Hepatocyte (in vitro differentiated cells): ENCODE measurements at regions not wholly inside any gene's neighbourhood (a gene's known extent, or its start where the extent isn't known, plus 50 kb on each side); places are given as distances from the start of the nearest gene placed in this dataset.

Source experiments
- DNase-seq: peaks from one replicate; pipeline ENCODE4 v3.0.0-alpha.2; 2016; ENCODE audit warnings: low spot score
- H2AFZ ChIP-seq: fragments of 200-600 bp; sonication (generic); 2 replicates; pipeline ENCODE4 v1.6.0; 2016; ENCODE audit warnings: antibody characterized with exemption, mild to moderate bottlenecking
- H3K27ac ChIP-seq: fragments of 200-600 bp; sonication (generic); 2 replicates; pipeline ENCODE4 v1.5.1; 2016; ENCODE audit warnings: mild to moderate bottlenecking
- H3K27me3 ChIP-seq: fragments of 200-600 bp; sonication (generic); 2 replicates; pipeline ENCODE4 v1.6.1; 2016
- H3K36me3 ChIP-seq: fragments of 200-600 bp; sonication (generic); replicated peaks from 2 replicates; pipeline ENCODE4 v1.5.1; 2016; ENCODE audit warnings: low read depth; ENCODE audit not compliant: insufficient read depth
- H3K4me1 ChIP-seq: fragments of 200-600 bp; sonication (generic); 2 replicates; pipeline ENCODE4 v1.5.1; 2016; ENCODE audit warnings: mild to moderate bottlenecking, moderate library complexity; ENCODE audit not compliant: insufficient read depth
- H3K4me2 ChIP-seq: fragments of 200-600 bp; sonication (generic); 2 replicates; pipeline ENCODE4 v1.6.0; 2016
- H3K4me3 ChIP-seq: fragments of 200-600 bp; sonication (generic); 2 replicates; pipeline ENCODE4 v1.5.1; 2016; ENCODE audit warnings: mild to moderate bottlenecking
- H3K79me2 ChIP-seq: fragments of 200-600 bp; sonication (generic); 2 replicates; pipeline ENCODE4 v1.6.0; 2017; ENCODE audit warnings: mild to moderate bottlenecking
- H3K9me2 ChIP-seq: fragments of 200-600 bp; sonication (generic); replicated peaks from 2 replicates; pipeline ENCODE4 v1.6.0; 2017; ENCODE audit warnings: mild to moderate bottlenecking; ENCODE audit not compliant: insufficient read depth
- H3K9me3 ChIP-seq: fragments of 200-600 bp; sonication (generic); 2 replicates; pipeline ENCODE4 v1.5.1; 2016; ENCODE audit warnings: low read depth, mild to moderate bottlenecking
- H4K20me1 ChIP-seq: fragments of 200-600 bp; sonication (generic); 2 replicates; pipeline ENCODE4 v1.6.0; 2016; ENCODE audit warnings: mild to moderate bottlenecking; ENCODE audit not compliant: insufficient read depth, poor library complexity, severe bottlenecking
- CTCF ChIP-seq: fragments of 200-600 bp; sonication (generic); IDR thresholded peaks from 2 replicates; pipeline ENCODE4 v1.5.1; 2016; ENCODE audit warnings: antibody characterized with exemption, mild to moderate bottlenecking; ENCODE audit not compliant: poor library complexity
- EZH2 ChIP-seq: fragments of 200-600 bp; sonication (generic); IDR thresholded peaks from 2 replicates; pipeline ENCODE4 v1.6.1; 2016; ENCODE audit warnings: antibody characterized with exemption, mild to moderate bottlenecking, borderline replicate concordance
- EZH2phosphoT487 ChIP-seq: fragments of 200-600 bp; sonication (generic); IDR thresholded peaks from one replicate; pipeline ENCODE4 v1.6.1; 2018; ENCODE audit warnings: antibody characterized with exemption, mild to moderate bottlenecking, low read depth, moderate library complexity; ENCODE audit not compliant: unreplicated experiment, severe bottlenecking
- WGBS: methylation state at CpG from one replicate; pipeline ENCODE4 v1.1.6; 2016; ENCODE audit warnings: low lambda C conversion rate; ENCODE audit errors: missing lambda C conversion rate; 5-methylcytosine and 5-hydroxymethylcytosine counted together

- 72% methylated on average over 2 of the region's 2 CpGs for WGBS
- no peaks in the 10 kb centered on the region for H3K9me3 ChIP-seq
- H2AFZ ChIP-seq = no peak overlapping the region
Observed at GRCh38 chr11:88015170-88015569, 160.1 kb downstream of the RAB38 start.

GRCh38 chr11:88013508-88014065 lies 161.7 kb downstream of the RAB38 start:
- Histone ChIP-seq H3K4me1 (peaks cover 11% of the 10 kb centered on the region), H3K9me3 (no peaks in the 10 kb centered on the region)

More at GRCh38 chr11:88015170-88015569, 160.1 kb downstream of the RAB38 start:
- Histone ChIP-seq H3K27me3 (no peaks in the 10 kb centered on the region), H3K4me1 (peaks cover 11% of the 10 kb centered on the region), H4K20me1 (no peaks in the 10 kb centered on the region), H3K4me2 (peak overlapping the region; percentile 24), H3K36me3 (no peaks in the 10 kb centered on the region), H3K27ac (peak overlapping the region; percentile 23), H3K9me2 (no peaks in the 10 kb centered on the region), H3K79me2 (no peaks in the 10 kb centered on the region), H3K4me3 (no peak overlapping the region)
- DNase-seq = no peak
- no peak for TF ChIP-seq EZH2
- no peak for TF ChIP-seq EZH2phosphoT487
- TF ChIP-seq CTCF = no peak

GRCh38 chr11:88012456-88012855 lies 162.8 kb downstream of the RAB38 start:
- H3K79me2 ChIP-seq = no peaks in the 10 kb centered on the region
- TF ChIP-seq EZH2 (no peak), EZH2phosphoT487 (no peak), CTCF (no peak)
- H4K20me1 ChIP-seq = no peaks in the 10 kb centered on the region
- H3K27me3 ChIP-seq = no peaks in the 10 kb centered on the region
- no peak overlapping the region for H3K4me2 ChIP-seq
- DNase-seq = no peak
- WGBS = 78% methylated on average over 1 of the region's 1 CpG
- H2AFZ ChIP-seq = no peak overlapping the region
- H3K27ac ChIP-seq = no peak overlapping the region
- no peak overlapping the region for H3K4me3 ChIP-seq
- H3K36me3 ChIP-seq = no peaks in the 10 kb centered on the region
- H3K9me2 ChIP-seq = no peaks in the 10 kb centered on the region
- no peaks in the 10 kb centered on the region for H3K9me3 ChIP-seq
- peaks cover 11% of the 10 kb centered on the region for H3K4me1 ChIP-seq

More at GRCh38 chr11:88013508-88014065, 161.7 kb downstream of the RAB38 start:
- TF ChIP-seq EZH2phosphoT487 (no peak), EZH2 (no peak), CTCF (no peak)
- no peaks in the 10 kb centered on the region for H3K79me2 ChIP-seq
- H3K36me3 ChIP-seq = no peaks in the 10 kb centered on the region
- WGBS = 84% methylated on average over 3 of the region's 3 CpGs
- no peak overlapping the region for H3K27ac ChIP-seq
- no peak for DNase-seq
- H3K4me3 ChIP-seq = no peak overlapping the region
- no peak overlapping the region for H2AFZ ChIP-seq
- no peak overlapping the region for H3K4me2 ChIP-seq
- H4K20me1 ChIP-seq = no peaks in the 10 kb centered on the region
- no peaks in the 10 kb centered on the region for H3K9me2 ChIP-seq
- H3K27me3 ChIP-seq = no peaks in the 10 kb centered on the region

GRCh38 chr11:87976009-87976408 lies 199.2 kb downstream of the RAB38 start:
- Histone ChIP-seq H3K27me3 (no peaks in the 10 kb centered on the region), H4K20me1 (no peaks in the 10 kb centered on the region), H3K4me1 (no peaks in the 10 kb centered on the region), H3K9me3 (no peaks in the 10 kb centered on the region), H3K36me3 (no peaks in the 10 kb centered on the region), H3K4me3 (no peak overlapping the region), H3K4me2 (no peak overlapping the region), H3K9me2 (no peaks in the 10 kb centered on the region), H3K27ac (no peak overlapping the region), H2AFZ (no peak overlapping the region), H3K79me2 (no peaks in the 10 kb centered on the region)
- no peak for TF ChIP-seq CTCF
- no peak for TF ChIP-seq EZH2phosphoT487
- no peak for TF ChIP-seq EZH2
- 98% methylated on average over 2 of the region's 2 CpGs for WGBS
- DNase-seq = no peak
